ENCODE measurements at regions not wholly inside any gene's neighbourhood (a gene's known extent, or its start where the extent isn't known, plus 50 kb on each side); places are given as distances from the start of the nearest gene placed in this dataset.

GRCh38 chrX:45747905-45748304 is 547.2 kb upstream of the DIPK2B start:
- Mint-ChIP-seq H3K9me3 (no peaks in the 10 kb centered on the region; the same call in 1 of the 2 replicates), H3K27ac (peak overlapping the region; percentile 88), H3K4me1 (ENCODE audit: low read depth) (peaks cover 57% of the 10 kb centered on the region), H3K27me3 (ENCODE audit: insufficient read depth) (peaks cover 33% of the 10 kb centered on the region), H3K36me3 (ENCODE audit: low read depth) (peaks cover 56% of the 10 kb centered on the region), H3K4me3 (peak overlapping the region; percentile 55)
- no peak for TF ChIP-seq CTCF (IDR thresholded peaks at IDR 0.05)
- no peak for DNase-seq

- H3K4me3 Mint-ChIP-seq: peak overlapping the region; percentile 76
- TF ChIP-seq CTCF (IDR thresholded peaks at IDR 0.05): no peak
- peaks cover 53% of the 10 kb centered on the region for H3K36me3 Mint-ChIP-seq (ENCODE audit: low read depth)
- peaks cover 81% of the 10 kb centered on the region for H3K4me1 Mint-ChIP-seq (ENCODE audit: low read depth)
- peaks cover 40% of the 10 kb centered on the region for H3K27me3 Mint-ChIP-seq (ENCODE audit: insufficient read depth)
- peak overlapping the region; percentile 88 for H3K27ac Mint-ChIP-seq
- H3K9me3 Mint-ChIP-seq: peaks cover 8% of the 10 kb centered on the region; the same call in 1 of the 2 replicates
- no peak for DNase-seq
Observed at GRCh38 chrX:45745479-45745878, 544.8 kb upstream of the DIPK2B start.

- Mint-ChIP-seq H3K27ac (peak overlapping the region; percentile 88), H3K4me3 (peak overlapping the region; percentile 38), H3K9me3 (peaks cover 8% of the 10 kb centered on the region; the same call in 1 of the 2 replicates), H3K4me1 (ENCODE audit: low read depth) (peaks cover 95% of the 10 kb centered on the region), H3K27me3 (ENCODE audit: insufficient read depth) (peaks cover 38% of the 10 kb centered on the region), H3K36me3 (ENCODE audit: low read depth) (peaks cover 44% of the 10 kb centered on the region)
- no peak for TF ChIP-seq CTCF (IDR thresholded peaks at IDR 0.05)
- no peak for DNase-seq
Observed at GRCh38 chrX:45743906-45744625, 543.4 kb upstream of the DIPK2B start.

GRCh38 chrX:45743081-45743533 is 542.4 kb upstream of the DIPK2B start:
- Mint-ChIP-seq H3K9me3 (peaks cover 8% of the 10 kb centered on the region; the same call in 1 of the 2 replicates), H3K27ac (peak overlapping the region; percentile 88), H3K4me1 (ENCODE audit: low read depth) (peaks cover 99% of the 10 kb centered on the region), H3K27me3 (ENCODE audit: insufficient read depth) (peaks cover 38% of the 10 kb centered on the region), H3K4me3 (peak overlapping the region; percentile 32; the same call in 1 of the 2 replicates), H3K36me3 (ENCODE audit: low read depth) (peaks cover 44% of the 10 kb centered on the region)
- peak; percentile 78 for DNase-seq
- peak; percentile 67 for TF ChIP-seq CTCF (IDR thresholded peaks at IDR 0.05)

GRCh38 chrX:45740291-45740690 is 539.6 kb upstream of the DIPK2B start:
- Mint-ChIP-seq H3K36me3 (ENCODE audit: low read depth) (peaks cover 15% of the 10 kb centered on the region), H3K27me3 (ENCODE audit: insufficient read depth) (peaks cover 22% of the 10 kb centered on the region), H3K27ac (peak overlapping the region; percentile 88), H3K4me3 (no peak overlapping the region), H3K9me3 (peaks cover 8% of the 10 kb centered on the region; the same call in 1 of the 2 replicates), H3K4me1 (ENCODE audit: low read depth) (peaks cover 79% of the 10 kb centered on the region)
- no peak for TF ChIP-seq CTCF (IDR thresholded peaks at IDR 0.05)
- no peak for DNase-seq

All from HFFc6 (cell line).